Activated CD4-positive, alpha-beta T cell treated with anti-CD3 and anti-CD28 coated beads, Interleukin-2, amount 10 ng/mL, durations not matched to agents 7 days and 5 days (primary cell): ENCODE measurements at regions not wholly inside any gene's neighbourhood (a gene's known extent, or its start where the extent isn't known, plus 50 kb on each side); places are given as distances from the start of the nearest gene placed in this dataset.

Experiments
- CTCF ChIA-PET: fragments of 350-600 bp; sonication (Branson Sonifier 250); formaldehyde crosslinking; loops from one replicate; lab custom pipeline; 2021; ENCODE audit warnings: antibody characterized with exemption; lab: Charles Lee
- POLR2A ChIA-PET: fragments of 350-600 bp; sonication (Branson Sonifier 250); formaldehyde crosslinking; loops from one replicate; lab custom pipeline; 2021; ENCODE audit warnings: antibody characterized with exemption; lab: Charles Lee
- DNase-seq: peaks from one replicate; pipeline ENCODE4 v3.0.0-alpha.2; 2020
- H3K27ac Mint-ChIP-seq: one replicate; pipeline ENCODE4 v1.8.0; 2021; ENCODE audit warnings: mild to moderate bottlenecking, moderate library complexity, mixed read lengths
- H3K27me3 Mint-ChIP-seq: one replicate; pipeline ENCODE4 v1.8.0; 2021; ENCODE audit warnings: mixed read lengths
- H3K36me3 Mint-ChIP-seq: one replicate; pipeline ENCODE4 v1.8.0; 2021; ENCODE audit warnings: low read depth, mixed read lengths
- H3K4me1 Mint-ChIP-seq: one replicate; pipeline ENCODE4 v1.8.0; 2021; ENCODE audit warnings: mixed read lengths
- H3K4me3 Mint-ChIP-seq: one replicate; pipeline ENCODE4 v1.8.0; 2021; ENCODE audit warnings: mild to moderate bottlenecking, moderate library complexity, mixed read lengths
- H3K9me3 Mint-ChIP-seq: one replicate; pipeline ENCODE4 v1.8.0; 2021; ENCODE audit warnings: mixed read lengths

DNA sequence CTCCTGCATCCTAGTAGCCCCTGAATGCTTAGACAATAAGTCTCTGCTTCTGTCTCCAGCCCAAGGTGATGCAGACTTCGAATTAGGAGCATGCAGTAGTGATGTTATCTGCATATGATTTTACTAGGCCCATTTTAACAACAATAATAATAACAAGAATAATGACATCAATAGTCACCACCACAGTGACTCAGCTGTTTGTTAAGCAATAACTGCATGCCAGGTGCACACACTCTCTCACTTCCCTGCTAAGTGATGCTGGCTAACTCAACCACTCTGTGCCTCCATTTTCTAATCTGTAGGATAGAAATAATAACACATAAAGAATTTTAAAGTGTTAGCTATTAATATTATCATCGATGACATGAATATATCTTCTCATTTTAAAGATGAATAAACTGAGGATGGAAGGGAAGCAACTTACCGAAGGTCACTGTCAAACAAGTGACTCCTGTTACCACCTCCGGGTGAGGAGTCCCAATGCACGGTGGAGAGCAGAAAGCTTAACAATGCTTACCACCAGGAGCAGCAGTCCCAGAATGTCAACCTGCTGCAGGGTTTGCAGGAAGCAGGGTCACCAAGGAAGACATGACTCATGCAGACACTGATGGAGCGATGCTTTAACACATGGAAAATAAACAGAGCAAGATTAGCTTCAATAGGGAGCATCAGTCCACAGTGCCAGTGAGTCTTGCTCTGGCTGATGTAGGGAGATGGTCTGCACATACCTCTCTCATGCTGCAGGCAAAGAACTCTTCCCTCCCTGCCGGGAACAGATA lies 290.2 kb downstream of the SPATA17 start:
- ChIA-PET CTCF (no interaction called here), POLR2A (no interaction called here)
- DNase-seq: no peak
- H3K27me3 Mint-ChIP-seq: peaks cover 11% of the 10 kb centered on the region
- H3K36me3 Mint-ChIP-seq: no peaks in the 10 kb centered on the region
- no peak overlapping the region for H3K4me3 Mint-ChIP-seq
- H3K4me1 Mint-ChIP-seq: no peaks in the 10 kb centered on the region
- H3K27ac Mint-ChIP-seq: no peak overlapping the region
- H3K9me3 Mint-ChIP-seq: no peaks in the 10 kb centered on the region

DNA sequence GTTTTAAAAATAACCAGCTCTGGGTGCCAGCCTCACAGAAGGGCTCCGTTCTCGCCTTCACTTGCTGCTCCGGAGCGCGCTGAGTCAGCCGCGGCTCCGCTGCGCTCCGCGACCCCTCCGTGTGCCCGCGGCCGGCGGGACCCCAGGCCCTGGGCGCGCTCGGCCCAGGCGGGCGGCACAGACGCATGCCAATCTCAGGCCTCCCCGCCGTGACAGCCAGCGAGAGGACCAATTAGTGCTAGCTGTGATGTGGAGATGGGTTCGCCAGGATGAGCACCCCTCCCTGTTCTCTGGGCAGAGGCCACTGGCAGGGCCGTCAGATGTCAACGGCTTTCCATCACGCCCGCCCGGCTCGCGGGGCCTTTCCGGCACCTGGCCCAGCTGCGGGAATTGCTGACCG lies 293.8 kb downstream of the SPATA17 start:
- no peak for DNase-seq
- no peaks in the 10 kb centered on the region for H3K36me3 Mint-ChIP-seq
- peaks cover 11% of the 10 kb centered on the region for H3K27me3 Mint-ChIP-seq
- no peak overlapping the region for H3K4me3 Mint-ChIP-seq
- H3K9me3 Mint-ChIP-seq: peaks cover 3% of the 10 kb centered on the region
- POLR2A ChIA-PET: no interaction called here
- CTCF ChIA-PET: no interaction called here
- no peaks in the 10 kb centered on the region for H3K4me1 Mint-ChIP-seq
- no peak overlapping the region for H3K27ac Mint-ChIP-seq

DNA sequence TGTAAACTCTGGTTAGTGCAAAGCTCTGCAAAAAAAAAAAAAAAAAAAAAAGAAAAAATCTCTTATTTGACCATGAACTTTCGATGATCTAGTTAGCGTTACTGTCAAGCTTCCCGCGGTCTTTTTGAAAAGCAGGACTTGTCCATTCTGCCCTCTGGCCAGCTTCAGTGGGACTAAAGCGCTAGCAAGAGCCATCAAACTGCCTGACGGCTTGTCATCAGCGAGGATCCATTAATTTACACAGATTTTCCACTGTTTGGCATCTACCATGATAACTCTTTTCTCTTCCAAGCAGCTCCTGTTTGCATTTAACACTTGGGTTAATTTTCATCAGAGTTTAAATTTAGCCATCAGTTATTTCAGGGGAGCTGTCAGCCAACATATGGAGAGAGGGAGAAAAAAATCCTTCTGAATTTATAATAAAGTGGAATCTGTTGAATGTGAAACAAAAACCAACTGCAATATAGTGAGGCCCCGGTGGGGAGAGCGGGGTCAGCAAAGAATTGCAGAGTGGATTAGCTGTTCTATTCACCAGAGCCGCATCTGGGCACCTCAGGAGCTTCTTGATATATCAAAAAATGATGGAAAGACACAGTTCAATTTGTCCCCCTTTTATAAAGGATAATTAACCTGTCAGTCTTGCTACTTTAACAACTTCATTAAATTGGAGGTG lies 298.2 kb downstream of the SPATA17 start:
- Mint-ChIP-seq H3K4me3 (no peak overlapping the region), H3K27me3 (peaks cover 9% of the 10 kb centered on the region), H3K9me3 (peaks cover 3% of the 10 kb centered on the region), H3K4me1 (no peaks in the 10 kb centered on the region), H3K27ac (no peak overlapping the region), H3K36me3 (no peaks in the 10 kb centered on the region)
- no peak for DNase-seq
- ChIA-PET CTCF (no interaction called here), POLR2A (no interaction called here)

GRCh38 chr1:217943361-217943760 lies 312.2 kb downstream of the SPATA17 start:
- Mint-ChIP-seq H3K4me3 (no peak overlapping the region), H3K27ac (no peak overlapping the region), H3K9me3 (peaks cover 5% of the 10 kb centered on the region), H3K4me1 (no peaks in the 10 kb centered on the region), H3K36me3 (no peaks in the 10 kb centered on the region), H3K27me3 (no peaks in the 10 kb centered on the region)
- no peak for DNase-seq
- POLR2A ChIA-PET: no interaction called here
- CTCF ChIA-PET: no interaction called here

DNA sequence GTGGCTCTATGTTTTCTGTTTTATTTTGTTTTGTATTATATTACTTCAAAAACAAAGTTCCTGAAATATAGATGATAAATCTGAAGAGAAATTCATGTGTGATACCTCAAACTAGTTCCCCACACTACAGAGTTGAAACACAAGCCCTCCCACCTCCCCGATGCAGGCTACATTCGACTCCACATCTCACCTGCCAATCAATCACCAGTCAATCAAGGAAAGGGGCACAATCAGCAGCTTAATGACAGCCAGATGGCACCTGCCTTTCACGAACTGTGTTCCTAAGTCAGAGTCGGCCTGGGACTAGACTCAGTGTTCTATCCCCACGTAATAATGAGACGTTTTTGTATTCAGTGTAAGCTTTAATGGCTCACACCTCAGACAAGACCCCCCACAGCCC lies 313.4 kb downstream of the SPATA17 start:
- Mint-ChIP-seq H3K36me3 (no peaks in the 10 kb centered on the region), H3K4me1 (no peaks in the 10 kb centered on the region), H3K27ac (no peak overlapping the region), H3K9me3 (peaks cover 5% of the 10 kb centered on the region), H3K4me3 (no peak overlapping the region), H3K27me3 (no peaks in the 10 kb centered on the region)
- no peak for DNase-seq
- ChIA-PET CTCF (no interaction called here), POLR2A (no interaction called here)

DNA sequence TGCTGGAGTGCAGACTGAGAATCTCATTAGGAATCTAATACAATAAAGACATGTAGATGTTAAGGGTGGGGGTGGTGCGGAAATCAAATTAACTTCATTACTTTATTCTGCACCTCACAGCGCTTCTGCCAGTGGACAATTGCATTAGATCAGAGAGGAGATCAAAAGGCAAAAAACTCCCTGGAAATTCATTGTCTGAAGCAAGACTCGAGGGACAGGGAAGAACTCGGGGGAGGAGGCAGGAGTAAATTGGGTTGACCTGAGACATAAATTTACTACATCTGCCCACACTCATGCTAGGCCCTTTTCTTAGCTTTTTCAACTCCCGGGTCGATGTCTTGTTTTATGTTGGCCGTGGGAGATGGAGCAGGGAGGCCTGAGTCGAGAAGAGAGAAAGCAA lies 315.4 kb downstream of the SPATA17 start:
- no peaks in the 10 kb centered on the region for H3K27me3 Mint-ChIP-seq
- H3K9me3 Mint-ChIP-seq: peaks cover 5% of the 10 kb centered on the region
- H3K36me3 Mint-ChIP-seq: no peaks in the 10 kb centered on the region
- H3K4me1 Mint-ChIP-seq: no peaks in the 10 kb centered on the region
- POLR2A ChIA-PET: no interaction called here
- H3K27ac Mint-ChIP-seq: no peak overlapping the region
- CTCF ChIA-PET: no interaction called here
- no peak overlapping the region for H3K4me3 Mint-ChIP-seq
- no peak for DNase-seq

DNA sequence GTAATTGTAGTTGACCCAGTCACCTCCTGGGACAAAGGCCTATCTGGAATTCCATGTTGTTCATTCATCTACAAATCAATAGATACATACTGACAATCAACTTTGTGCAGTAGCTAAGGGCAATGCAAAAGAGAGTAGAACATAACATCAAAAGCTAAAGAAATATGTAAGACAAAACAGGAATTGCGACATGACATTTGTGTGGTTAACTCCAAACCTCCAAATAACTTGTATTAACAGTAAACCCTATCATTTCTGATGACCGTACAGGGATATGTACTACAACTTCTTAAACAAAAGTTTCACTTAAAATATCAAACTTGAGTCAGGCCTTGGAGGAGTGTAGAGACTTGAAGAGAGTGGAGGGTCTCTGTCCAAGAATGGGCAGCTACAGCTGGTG lies 317.6 kb downstream of the SPATA17 start:
- Mint-ChIP-seq H3K27ac (no peak overlapping the region), H3K36me3 (no peaks in the 10 kb centered on the region), H3K4me1 (no peaks in the 10 kb centered on the region), H3K9me3 (peaks cover 5% of the 10 kb centered on the region), H3K27me3 (no peaks in the 10 kb centered on the region), H3K4me3 (no peak overlapping the region)
- ChIA-PET POLR2A (no interaction called here), CTCF (no interaction called here)
- no peak for DNase-seq

- H3K9me3 Mint-ChIP-seq: no peaks in the 10 kb centered on the region
- DNase-seq: no peak
- H3K4me3 Mint-ChIP-seq: no peak overlapping the region
- no peak overlapping the region for H3K27ac Mint-ChIP-seq
- ChIA-PET CTCF (no interaction called here), POLR2A (no interaction called here)
- H3K4me1 Mint-ChIP-seq: no peaks in the 10 kb centered on the region
- no peaks in the 10 kb centered on the region for H3K27me3 Mint-ChIP-seq
- no peaks in the 10 kb centered on the region for H3K36me3 Mint-ChIP-seq
These were observed 322.2 kb downstream of the SPATA17 start for GRCh38 chr1:217953330-217953729.

DNA sequence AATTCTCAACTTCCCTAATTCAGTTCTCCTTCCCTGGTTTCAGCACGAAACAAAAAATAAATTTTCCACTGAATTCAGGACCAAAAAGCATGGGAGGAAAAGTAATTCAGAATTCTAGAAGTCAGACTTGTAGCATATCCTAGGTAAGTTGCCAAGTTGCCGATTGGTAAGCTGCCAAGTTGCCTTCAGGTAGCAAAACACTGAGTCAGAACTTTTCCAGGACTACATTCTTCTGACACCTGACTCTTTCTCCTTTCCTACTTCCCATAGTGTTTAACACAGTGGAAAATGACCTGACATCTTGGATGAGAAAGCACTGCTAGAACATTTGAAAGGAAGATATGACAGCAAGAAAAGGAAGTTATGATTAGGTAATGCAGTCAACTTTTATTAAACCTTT lies 322.8 kb downstream of the SPATA17 start:
- DNase-seq: no peak
- Mint-ChIP-seq H3K36me3 (no peaks in the 10 kb centered on the region), H3K27ac (no peak overlapping the region), H3K27me3 (no peaks in the 10 kb centered on the region), H3K4me1 (no peaks in the 10 kb centered on the region), H3K4me3 (no peak overlapping the region), H3K9me3 (no peaks in the 10 kb centered on the region)
- ChIA-PET POLR2A (no interaction called here), CTCF (no interaction called here)

- Mint-ChIP-seq H3K4me3 (no peak overlapping the region), H3K27me3 (no peaks in the 10 kb centered on the region), H3K27ac (no peak overlapping the region), H3K36me3 (no peaks in the 10 kb centered on the region), H3K9me3 (no peaks in the 10 kb centered on the region), H3K4me1 (no peaks in the 10 kb centered on the region)
- POLR2A ChIA-PET: no interaction called here
- no peak for DNase-seq
- CTCF ChIA-PET: no interaction called here
These were observed 324.6 kb downstream of the SPATA17 start for GRCh38 chr1:217955723-217956122.

- H3K4me3 Mint-ChIP-seq: no peak overlapping the region
- CTCF ChIA-PET: no interaction called here
- no peak for DNase-seq
- H3K36me3 Mint-ChIP-seq: no peaks in the 10 kb centered on the region
- no peaks in the 10 kb centered on the region for H3K4me1 Mint-ChIP-seq
- H3K9me3 Mint-ChIP-seq: peaks cover 5% of the 10 kb centered on the region
- POLR2A ChIA-PET: no interaction called here
- H3K27ac Mint-ChIP-seq: no peak overlapping the region
- no peaks in the 10 kb centered on the region for H3K27me3 Mint-ChIP-seq
These were observed 319.8 kb upstream of the RRP15 start for GRCh38 chr1:217965156-217965786.

GRCh38 chr1:217968085-217968484 lies 317.0 kb upstream of the RRP15 start:
- POLR2A ChIA-PET: no interaction called here
- CTCF ChIA-PET: no interaction called here

DNA sequence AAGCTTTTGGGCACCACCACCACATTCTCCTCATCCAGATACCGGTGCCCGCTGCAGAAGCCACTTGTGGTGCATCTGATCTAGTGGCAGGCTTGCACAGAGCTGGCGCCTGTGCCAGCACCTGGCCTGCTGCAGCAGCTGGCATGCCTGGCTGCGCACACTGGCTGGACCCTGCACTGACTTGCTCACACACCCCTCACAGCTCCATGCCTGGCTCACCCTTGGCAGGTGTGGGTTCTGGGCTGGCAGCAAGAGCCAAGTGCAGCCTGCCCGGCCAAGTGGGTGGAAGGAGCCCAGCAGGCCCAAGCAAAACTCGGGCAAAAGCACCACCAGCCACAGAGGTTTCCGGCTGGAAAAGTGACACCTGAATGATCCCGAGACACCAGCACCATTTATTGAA lies 315.7 kb upstream of the RRP15 start:
- CTCF ChIA-PET: interaction anchor here (0.5 kb wide), 1 partner anchor 1264 kb away, joined by 3 read pairs; no protein-coding TSS in a partner anchor
- Mint-ChIP-seq H3K4me3 (no peak overlapping the region), H3K27ac (no peak overlapping the region)

More at GRCh38 chr1:217968085-217968484, 317.0 kb upstream of the RRP15 start:
- H3K36me3 Mint-ChIP-seq: no peaks in the 10 kb centered on the region
- DNase-seq: no peak
- no peak overlapping the region for H3K27ac Mint-ChIP-seq
- H3K27me3 Mint-ChIP-seq: no peaks in the 10 kb centered on the region
- peaks cover 5% of the 10 kb centered on the region for H3K9me3 Mint-ChIP-seq
- H3K4me3 Mint-ChIP-seq: no peak overlapping the region
- no peaks in the 10 kb centered on the region for H3K4me1 Mint-ChIP-seq

More for the DNA sequence above, 315.7 kb upstream of the RRP15 start:
- H3K36me3 Mint-ChIP-seq: no peaks in the 10 kb centered on the region
- no peaks in the 10 kb centered on the region for H3K4me1 Mint-ChIP-seq
- H3K9me3 Mint-ChIP-seq: peaks cover 3% of the 10 kb centered on the region
- no peaks in the 10 kb centered on the region for H3K27me3 Mint-ChIP-seq
- DNase-seq: no peak
- POLR2A ChIA-PET: no interaction called here
